Neural progenitor cell (in vitro differentiated cells): ENCODE measurements at regions not wholly inside any gene's neighbourhood (a gene's known extent, or its start where the extent isn't known, plus 50 kb on each side); places are given as distances from the start of the nearest gene placed in this dataset.

Experiments
- DNase-seq: peaks from one replicate; pipeline ENCODE4 v3.0.0-alpha.2; 2016; ENCODE audit warnings: low spot score
- H2AFZ ChIP-seq: fragments of 200-600 bp; sonication (generic); replicated peaks from 2 replicates; pipeline ENCODE4 v1.6.1; 2016; ENCODE audit warnings: antibody characterized with exemption
- H3F3A ChIP-seq: fragments of 200-600 bp; sonication (generic); 2 replicates; pipeline ENCODE4 v1.6.1; 2016; ENCODE audit warnings: antibody characterized with exemption, low read depth
- H3K27ac ChIP-seq: fragments of 200-600 bp; sonication (generic); 2 replicates; pipeline ENCODE4 v1.5.1; 2016; ENCODE audit warnings: mild to moderate bottlenecking
- H3K27me3 ChIP-seq: fragments of 200-600 bp; sonication (generic); 2 replicates; pipeline ENCODE4 v1.6.1; 2016; ENCODE audit warnings: mild to moderate bottlenecking, moderate library complexity
- H3K36me3 ChIP-seq: fragments of 200-600 bp; sonication (generic); 2 replicates; pipeline ENCODE4 v1.5.1; 2016
- H3K4me1 ChIP-seq: fragments of 200-600 bp; sonication (generic); 2 replicates; pipeline ENCODE4 v1.6.1; 2016; ENCODE audit warnings: mixed run types
- H3K4me2 ChIP-seq: fragments of 200-600 bp; sonication (generic); 2 replicates; pipeline ENCODE4 v1.6.1; 2016
- H3K4me3 ChIP-seq: fragments of 200-600 bp; sonication (generic); 2 replicates; pipeline ENCODE4 v1.5.1; 2016
- H3K79me2 ChIP-seq: fragments of 200-600 bp; sonication (generic); 2 replicates; pipeline ENCODE4 v1.6.1; 2016; ENCODE audit warnings: low read depth
- H3K9ac ChIP-seq: fragments of 200-600 bp; sonication (generic); 2 replicates; pipeline ENCODE4 v1.6.1; 2016
- H3K9me3 ChIP-seq: fragments of 200-600 bp; sonication (generic); 2 replicates; pipeline ENCODE4 v1.5.1; 2016; ENCODE audit warnings: low read depth
- H4K20me1 ChIP-seq: fragments of 200-600 bp; sonication (generic); 2 replicates; pipeline ENCODE4 v1.6.1; 2016; ENCODE audit warnings: low read depth
- H3K27ac Mint-ChIP-seq: 3 replicates; pipeline ENCODE4 v1.8.0; 2021; ENCODE audit warnings: mixed read lengths
- H3K27me3 Mint-ChIP-seq: 2 replicates; pipeline ENCODE4 v1.8.0; 2022; ENCODE audit warnings: low read depth, mild to moderate bottlenecking, inconsistent platforms, moderate library complexity, mixed read lengths; ENCODE audit not compliant: insufficient read depth
- H3K36me3 Mint-ChIP-seq: 3 replicates; pipeline ENCODE4 v1.8.0; 2021; ENCODE audit warnings: mixed read lengths
- H3K4me1 Mint-ChIP-seq: 3 replicates; pipeline ENCODE4 v1.8.0; 2021; ENCODE audit warnings: mixed read lengths
- H3K4me3 Mint-ChIP-seq: 3 replicates; pipeline ENCODE4 v1.8.0; 2021; ENCODE audit warnings: mild to moderate bottlenecking, moderate library complexity, mixed read lengths
- H3K9me3 Mint-ChIP-seq: 3 replicates; pipeline ENCODE4 v1.8.0; 2020; ENCODE audit warnings: mixed read lengths
- CTCF ChIP-seq: fragments of 200-600 bp; sonication (generic); IDR thresholded peaks from 2 replicates; pipeline ENCODE4 v1.5.1; 2017; ENCODE audit warnings: antibody characterized with exemption, mild to moderate bottlenecking
- EZH2 ChIP-seq: fragments of 200-600 bp; sonication (generic); IDR thresholded peaks from 2 replicates; pipeline ENCODE4 v1.6.1; 2017; ENCODE audit warnings: antibody characterized with exemption, mild to moderate bottlenecking, moderate library complexity
- EZH2phosphoT487 ChIP-seq: fragments of 200-600 bp; sonication (generic); IDR thresholded peaks from 2 replicates; pipeline ENCODE4 v1.6.1; 2017; ENCODE audit warnings: antibody characterized with exemption

GRCh38 chr3:5581743-5582142 is 394.2 kb downstream of the EDEM1 start:
- no peaks in the 10 kb centered on the region for H4K20me1 ChIP-seq
- no peak overlapping the region for H3K4me3 ChIP-seq
- TF ChIP-seq EZH2 = no peak
- no peak for TF ChIP-seq CTCF
- no peak for TF ChIP-seq EZH2phosphoT487
- no peaks in the 10 kb centered on the region for H3K4me1 ChIP-seq
- H3F3A ChIP-seq = no peaks in the 10 kb centered on the region
- H3K27ac ChIP-seq = no peak overlapping the region
- no peak for DNase-seq
- H3K9me3 Mint-ChIP-seq = no peaks in the 10 kb centered on the region
- H3K27me3 Mint-ChIP-seq = peaks cover 7% of the 10 kb centered on the region
- H2AFZ ChIP-seq = peak overlapping the region; percentile 5
- no peak overlapping the region for H3K4me2 ChIP-seq
- H3K27ac Mint-ChIP-seq = no peak overlapping the region
- H3K27me3 ChIP-seq = no peaks in the 10 kb centered on the region
- H3K4me1 Mint-ChIP-seq = peaks cover 4% of the 10 kb centered on the region
- no peak overlapping the region for H3K4me3 Mint-ChIP-seq
- no peaks in the 10 kb centered on the region for H3K79me2 ChIP-seq
- H3K9ac ChIP-seq = no peak overlapping the region
- H3K36me3 ChIP-seq = no peaks in the 10 kb centered on the region
- H3K36me3 Mint-ChIP-seq = no peaks in the 10 kb centered on the region
- no peaks in the 10 kb centered on the region for H3K9me3 ChIP-seq

DNA sequence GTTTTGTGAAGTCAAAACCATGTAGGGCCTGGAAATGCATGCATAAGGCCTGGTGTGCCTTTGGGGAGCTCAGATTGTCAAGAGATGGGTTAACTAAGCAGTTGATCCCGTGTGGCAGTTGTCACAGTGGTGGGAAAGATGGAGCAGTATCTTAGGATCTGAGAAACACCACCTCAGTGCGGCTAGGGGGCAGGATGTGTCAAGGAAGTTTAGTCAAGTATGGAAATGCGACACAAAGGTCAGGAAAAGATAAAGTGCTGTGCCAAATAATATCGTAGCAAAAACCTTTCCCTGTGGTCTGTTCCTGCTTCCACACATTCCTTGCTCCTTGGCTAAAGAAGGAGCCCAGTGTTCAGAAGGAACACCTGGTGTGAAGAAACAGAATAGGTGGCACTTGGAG is 396.4 kb downstream of the EDEM1 start:
- Histone ChIP-seq H3K9me3 (no peaks in the 10 kb centered on the region), H3K4me1 (no peaks in the 10 kb centered on the region), H3K9ac (no peak overlapping the region), H2AFZ (peak overlapping the region; percentile 44), H3K36me3 (no peaks in the 10 kb centered on the region), H3F3A (no peaks in the 10 kb centered on the region), H3K4me2 (no peak overlapping the region), H3K4me3 (no peak overlapping the region), H3K27me3 (no peaks in the 10 kb centered on the region), H3K27ac (no peak overlapping the region), H3K79me2 (no peaks in the 10 kb centered on the region), H4K20me1 (no peaks in the 10 kb centered on the region)
- Mint-ChIP-seq H3K36me3 (no peaks in the 10 kb centered on the region), H3K27me3 (peaks cover 7% of the 10 kb centered on the region), H3K4me1 (peaks cover 4% of the 10 kb centered on the region), H3K27ac (no peak overlapping the region), H3K9me3 (no peaks in the 10 kb centered on the region), H3K4me3 (no peak overlapping the region)
- TF ChIP-seq CTCF (no peak), EZH2 (no peak), EZH2phosphoT487 (no peak)
- no peak for DNase-seq

DNA sequence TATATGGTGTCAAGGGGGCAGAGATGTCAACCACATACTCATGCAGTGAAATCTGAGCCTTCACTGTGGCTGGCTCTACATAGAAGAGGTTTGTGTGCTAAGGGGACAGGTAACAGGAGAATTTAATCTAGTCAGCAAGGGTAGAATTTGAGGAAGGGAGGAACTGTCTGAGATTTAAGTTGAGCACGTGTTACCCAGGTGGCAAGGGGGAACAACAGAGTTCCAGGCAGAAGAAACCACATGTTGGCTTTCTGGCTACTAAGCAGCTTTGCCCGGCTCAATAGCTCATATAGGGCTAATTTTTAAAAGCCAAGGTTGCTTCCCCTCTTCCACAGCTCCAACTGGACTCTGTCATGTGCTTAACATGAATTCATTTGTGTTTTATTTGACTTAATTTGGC is 397.6 kb downstream of the EDEM1 start:
- H3K36me3 Mint-ChIP-seq = no peaks in the 10 kb centered on the region
- no peaks in the 10 kb centered on the region for H3K9me3 Mint-ChIP-seq
- no peak overlapping the region for H3K9ac ChIP-seq
- no peak overlapping the region for H3K4me3 Mint-ChIP-seq
- H3K27ac ChIP-seq = no peak overlapping the region
- H3K79me2 ChIP-seq = no peaks in the 10 kb centered on the region
- no peak overlapping the region for H2AFZ ChIP-seq
- H3K27me3 Mint-ChIP-seq = peaks cover 7% of the 10 kb centered on the region
- peaks cover 4% of the 10 kb centered on the region for H3K4me1 Mint-ChIP-seq
- no peaks in the 10 kb centered on the region for H3K4me1 ChIP-seq
- no peaks in the 10 kb centered on the region for H3F3A ChIP-seq
- H4K20me1 ChIP-seq = no peaks in the 10 kb centered on the region
- no peak for TF ChIP-seq CTCF
- TF ChIP-seq EZH2phosphoT487 = no peak
- TF ChIP-seq EZH2 = no peak
- no peaks in the 10 kb centered on the region for H3K36me3 ChIP-seq
- no peak overlapping the region for H3K4me3 ChIP-seq
- no peaks in the 10 kb centered on the region for H3K9me3 ChIP-seq
- no peak for DNase-seq
- H3K27me3 ChIP-seq = no peaks in the 10 kb centered on the region
- H3K4me2 ChIP-seq = no peak overlapping the region
- H3K27ac Mint-ChIP-seq = no peak overlapping the region
